ENCODE measurements at regions not wholly inside any gene's neighbourhood (a gene's known extent, or its start where the extent isn't known, plus 50 kb on each side); places are given as distances from the start of the nearest gene placed in this dataset.
"Not testable (repeated sequence)": the region's sequence is repeated elsewhere in the genome, so short reads cannot be mapped to it uniquely, and the experiment has no call there.

- DNase-seq = no peak
Observed at GRCh38 chr3:65170390-65171042, 482.7 kb upstream of the ADAMTS9 start.

GRCh38 chr3:65169961-65170360, 482.2 kb upstream of the ADAMTS9 start:
- no peak for DNase-seq

- DNase-seq = no peak
Observed at GRCh38 chr3:65168547-65168946, 480.7 kb upstream of the ADAMTS9 start.

- no peak for DNase-seq
Observed at GRCh38 chr3:65166531-65166930, 478.7 kb upstream of the ADAMTS9 start.

GRCh38 chr3:65158023-65158422, 470.2 kb upstream of the ADAMTS9 start:
- no peak for DNase-seq

- DNase-seq = no peak
Observed at GRCh38 chr3:65153850-65154512, 466.2 kb upstream of the ADAMTS9 start.

GRCh38 chr3:65151666-65152065, 463.9 kb upstream of the ADAMTS9 start:
- no peak for DNase-seq

- no peak for DNase-seq
Observed at GRCh38 chr3:65149877-65150276, 462.1 kb upstream of the ADAMTS9 start.

- no peak for DNase-seq
Observed at GRCh38 chr3:65148687-65149086, 460.9 kb upstream of the ADAMTS9 start.

GRCh38 chr3:65146179-65146578, 458.4 kb upstream of the ADAMTS9 start:
- no peak for DNase-seq

GRCh38 chr3:65145680-65146079, 457.9 kb upstream of the ADAMTS9 start:
- DNase-seq = no peak

- no peak for DNase-seq
Observed at GRCh38 chr3:65144791-65145351, 457.1 kb upstream of the ADAMTS9 start.

- no peak for DNase-seq
Observed at GRCh38 chr3:65142456-65142855, 454.7 kb upstream of the ADAMTS9 start.

GRCh38 chr3:65138556-65138955, 450.8 kb upstream of the ADAMTS9 start:
- DNase-seq = no peak

- not testable (repeated sequence) for DNase-seq
Observed at GRCh38 chr3:65133752-65134151, 446.0 kb upstream of the ADAMTS9 start.

GRCh38 chr3:65130782-65131181, 443.0 kb upstream of the ADAMTS9 start:
- no peak for DNase-seq

- DNase-seq = no peak
Observed at GRCh38 chr3:65128346-65128745, 440.5 kb upstream of the ADAMTS9 start.

- DNase-seq = no peak
Observed at GRCh38 chr3:65126527-65127410, 439.0 kb upstream of the ADAMTS9 start.

- DNase-seq = not testable (repeated sequence)
Observed at GRCh38 chr3:65120156-65120555, 432.4 kb upstream of the ADAMTS9 start.

- DNase-seq = no peak
Observed at GRCh38 chr3:65118912-65119499, 431.2 kb upstream of the ADAMTS9 start.

GRCh38 chr3:65114041-65114440, 426.2 kb upstream of the ADAMTS9 start:
- no peak for DNase-seq

GRCh38 chr3:65112751-65113300, 425.0 kb upstream of the ADAMTS9 start:
- DNase-seq = no peak

- DNase-seq = no peak
Observed at GRCh38 chr3:65110661-65111060, 422.9 kb upstream of the ADAMTS9 start.

Data from NCI-H187 treated with DMSO at 0.1 percent for 48 hours (cell line).